Hepatocyte (in vitro differentiated cells): ENCODE measurements at regions not wholly inside any gene's neighbourhood (a gene's known extent, or its start where the extent isn't known, plus 50 kb on each side); places are given as distances from the start of the nearest gene placed in this dataset.

Experiments
- CTCF ChIP-seq: fragments of 200-600 bp; sonication (generic); IDR thresholded peaks from 2 replicates; pipeline ENCODE4 v1.5.1; 2016; ENCODE audit warnings: antibody characterized with exemption, mild to moderate bottlenecking; ENCODE audit not compliant: poor library complexity
- EZH2 ChIP-seq: fragments of 200-600 bp; sonication (generic); IDR thresholded peaks from 2 replicates; pipeline ENCODE4 v1.6.1; 2016; ENCODE audit warnings: antibody characterized with exemption, mild to moderate bottlenecking, borderline replicate concordance

DNA sequence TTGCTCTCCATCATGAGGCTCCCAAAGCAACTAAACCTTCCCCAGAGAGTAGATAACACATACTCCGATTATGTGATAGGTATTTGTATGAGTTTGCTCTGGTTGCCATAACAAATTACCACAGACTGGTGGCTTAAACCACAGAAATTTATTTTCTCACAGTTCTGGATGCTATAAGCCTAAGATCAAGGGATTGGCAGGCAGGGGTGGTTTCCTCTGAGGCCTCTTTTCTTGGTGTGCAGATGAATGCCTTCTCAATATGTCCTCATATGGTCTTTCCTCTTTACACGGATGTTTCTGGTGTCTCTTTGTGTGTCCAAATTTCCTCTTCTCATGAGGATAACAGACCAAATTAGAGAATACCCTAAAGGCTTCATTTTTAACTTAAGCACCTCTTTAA is 285.8 kb upstream of the GRIP1 start:
- TF ChIP-seq CTCF: no peak
- TF ChIP-seq EZH2: no peak
